IPS DF 6.9 (cell line): ENCODE measurements at regions not wholly inside any gene's neighbourhood (a gene's known extent, or its start where the extent isn't known, plus 50 kb on each side); places are given as distances from the start of the nearest gene placed in this dataset.

Source experiments
- DNase-seq: peaks from one replicate; pipeline ENCODE4 v3.0.0-alpha.2; 2013; ENCODE audit warnings: low read depth, low spot score
- H3K27ac ChIP-seq: one replicate; pipeline ENCODE4 v1.5.1; 2013; ENCODE audit warnings: low read length, control low read depth
- H3K27me3 ChIP-seq: 2 replicates; pipeline ENCODE4 v1.6.1; 2013; ENCODE audit warnings: mild to moderate bottlenecking, low read length; ENCODE audit not compliant: control insufficient read depth, insufficient read depth
- H3K36me3 ChIP-seq: 2 replicates; pipeline ENCODE4 v1.6.1; 2013; ENCODE audit warnings: low read length; ENCODE audit not compliant: control insufficient read depth, insufficient read depth
- H3K4me1 ChIP-seq: 2 replicates; pipeline ENCODE4 v1.6.1; 2013; ENCODE audit warnings: low read length; ENCODE audit not compliant: control insufficient read depth, insufficient read depth
- H3K4me3 ChIP-seq: 2 replicates; pipeline ENCODE4 v1.5.1; 2013; ENCODE audit warnings: mild to moderate bottlenecking, low read length
- H3K9me3 ChIP-seq: 2 replicates; pipeline ENCODE4 v1.6.1; 2013; ENCODE audit warnings: low read length, inconsistent platforms; ENCODE audit not compliant: control insufficient read depth, insufficient read depth
- WGBS: extraction: QIAGEN DNeasy Blood & Tissue Kit; methylation state at CpG from one replicate; pipeline ENCODE4 v1.1.7; 2013; ENCODE audit warnings: mixed read lengths, missing lambda C conversion rate; ENCODE audit not compliant: insufficient read length, insufficient coverage; 5-methylcytosine and 5-hydroxymethylcytosine counted together

DNA sequence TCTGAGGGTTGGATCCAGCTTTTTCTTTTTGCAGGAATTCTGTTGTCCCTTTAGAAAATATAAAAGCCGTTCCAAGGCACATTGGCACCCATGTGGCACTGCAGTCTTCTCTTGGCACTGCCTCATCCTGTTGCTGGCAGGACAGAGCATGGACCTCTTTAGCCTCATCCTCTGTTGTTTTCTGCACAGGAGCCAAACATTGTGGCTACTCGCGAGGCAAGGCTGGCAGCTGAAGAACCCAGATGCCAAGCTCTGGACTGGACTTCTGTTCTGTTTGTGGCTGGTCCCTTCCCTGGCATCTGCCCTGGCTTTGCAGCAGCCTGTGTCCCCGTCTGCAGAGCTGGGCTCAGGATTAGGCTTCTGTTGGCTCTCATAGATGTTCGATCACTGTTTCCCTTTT lies 224.7 kb upstream of the TBC1D5 start:
- Histone ChIP-seq H3K4me1 (no peaks in the 10 kb centered on the region; the same call in 1 of the 2 replicates), H3K27ac (no peak overlapping the region), H3K9me3 (no peaks in the 10 kb centered on the region), H3K4me3 (no peak overlapping the region), H3K36me3 (no peaks in the 10 kb centered on the region), H3K27me3 (no peaks in the 10 kb centered on the region)
- no peak for DNase-seq
- no CpG with 5 or more reads among the region's 5 CpGs for WGBS

DNA sequence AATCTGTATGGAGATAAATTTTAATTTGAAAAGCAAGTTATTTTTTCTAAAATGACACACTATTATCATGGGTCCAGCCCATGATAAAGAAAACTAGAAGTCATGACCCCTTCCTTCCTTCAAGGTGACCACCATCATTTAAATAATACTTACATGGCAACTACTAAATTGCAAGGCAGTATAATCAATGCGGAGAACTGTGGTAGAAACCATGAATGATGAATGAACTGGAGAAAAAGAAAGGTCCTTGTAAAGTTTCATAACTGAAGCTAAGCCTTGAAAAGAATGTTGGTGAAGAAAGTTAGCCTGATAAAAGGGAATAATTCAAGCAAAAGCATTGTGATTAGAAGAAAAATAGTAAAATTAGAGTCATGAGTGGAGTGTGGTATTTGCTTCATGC lies 222.9 kb upstream of the TBC1D5 start:
- H3K4me3 ChIP-seq = no peak overlapping the region
- H3K27me3 ChIP-seq = no peaks in the 10 kb centered on the region
- H3K9me3 ChIP-seq = no peaks in the 10 kb centered on the region
- H3K4me1 ChIP-seq = no peaks in the 10 kb centered on the region; the same call in 1 of the 2 replicates
- no CpG with 5 or more reads among the region's 1 CpG for WGBS
- DNase-seq = no peak
- H3K36me3 ChIP-seq = no peaks in the 10 kb centered on the region
- H3K27ac ChIP-seq = no peak overlapping the region

DNA sequence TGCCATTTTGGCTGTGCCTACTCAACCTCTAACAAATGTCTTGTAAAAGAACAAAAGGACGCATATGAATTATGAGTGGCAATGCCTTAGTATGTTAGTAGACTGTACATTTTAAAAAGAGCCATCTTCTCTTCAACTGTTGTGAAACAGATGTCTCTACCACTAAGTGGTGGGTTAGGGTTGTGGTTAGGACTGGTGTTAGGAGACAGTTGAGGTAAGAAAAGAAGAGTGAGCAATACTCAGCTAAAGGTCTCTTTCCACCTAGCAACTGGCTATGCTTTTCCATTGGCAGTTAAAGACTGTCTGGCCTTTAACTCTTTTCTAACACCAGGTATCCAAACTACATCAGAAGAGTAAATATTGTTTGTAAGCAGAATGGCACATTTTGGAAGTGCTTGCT lies 221.7 kb upstream of the TBC1D5 start:
- Histone ChIP-seq H3K27ac (no peak overlapping the region), H3K36me3 (no peaks in the 10 kb centered on the region), H3K9me3 (no peaks in the 10 kb centered on the region), H3K27me3 (no peaks in the 10 kb centered on the region), H3K4me3 (no peak overlapping the region), H3K4me1 (no peaks in the 10 kb centered on the region; the same call in 1 of the 2 replicates)
- DNase-seq = no peak
- WGBS = no CpG with 5 or more reads among the region's 1 CpG

DNA sequence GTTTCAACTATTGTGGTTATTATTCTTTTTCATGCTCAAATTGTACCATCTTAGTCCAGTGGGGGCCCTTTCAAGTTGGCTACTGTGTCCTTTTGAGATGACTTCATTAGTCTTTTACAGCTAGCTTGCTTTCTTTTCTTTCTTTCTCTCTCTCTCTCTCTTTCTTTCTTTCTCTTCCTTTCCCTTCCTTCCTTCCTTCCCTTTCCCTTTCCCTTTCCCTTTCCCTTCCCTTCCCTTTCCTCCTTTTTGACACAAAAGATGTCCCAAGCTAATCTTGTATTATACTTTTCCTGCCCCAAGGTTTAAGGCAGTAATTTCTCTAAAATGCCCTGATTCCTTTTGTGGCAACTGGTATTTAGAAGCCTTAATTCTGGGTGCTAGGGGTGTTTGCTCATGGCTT lies 213.0 kb upstream of the TBC1D5 start:
- no peaks in the 10 kb centered on the region for H3K9me3 ChIP-seq
- H3K4me1 ChIP-seq = no peaks in the 10 kb centered on the region
- H3K36me3 ChIP-seq = no peaks in the 10 kb centered on the region
- DNase-seq = no peak
- H3K27ac ChIP-seq = no peak overlapping the region
- H3K27me3 ChIP-seq = no peaks in the 10 kb centered on the region
- no peak overlapping the region for H3K4me3 ChIP-seq

DNA sequence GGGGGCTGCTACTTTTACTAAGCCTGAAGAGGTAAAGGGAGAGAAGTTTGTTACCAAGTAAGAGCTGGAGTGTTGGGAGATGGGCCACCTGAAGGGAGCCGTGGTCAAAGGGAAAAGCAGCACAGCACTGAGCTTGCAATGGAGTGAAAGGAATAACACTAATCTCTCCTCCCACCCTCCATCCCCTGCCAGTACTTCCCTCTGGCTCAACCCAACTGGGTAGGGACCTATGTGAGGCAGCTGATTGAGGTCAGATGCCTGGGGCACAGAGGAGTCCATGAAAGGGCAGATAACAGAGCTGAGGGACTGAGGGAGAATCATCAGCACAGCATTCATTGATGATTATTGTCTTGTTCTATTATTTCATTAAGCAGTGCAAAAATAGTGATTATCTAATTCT lies 212.4 kb upstream of the TBC1D5 start:
- WGBS = no CpG with 5 or more reads among the region's 1 CpG
- Histone ChIP-seq H3K9me3 (no peaks in the 10 kb centered on the region), H3K4me1 (no peaks in the 10 kb centered on the region), H3K4me3 (no peak overlapping the region), H3K36me3 (no peaks in the 10 kb centered on the region), H3K27me3 (no peaks in the 10 kb centered on the region), H3K27ac (no peak overlapping the region)
- DNase-seq = no peak

DNA sequence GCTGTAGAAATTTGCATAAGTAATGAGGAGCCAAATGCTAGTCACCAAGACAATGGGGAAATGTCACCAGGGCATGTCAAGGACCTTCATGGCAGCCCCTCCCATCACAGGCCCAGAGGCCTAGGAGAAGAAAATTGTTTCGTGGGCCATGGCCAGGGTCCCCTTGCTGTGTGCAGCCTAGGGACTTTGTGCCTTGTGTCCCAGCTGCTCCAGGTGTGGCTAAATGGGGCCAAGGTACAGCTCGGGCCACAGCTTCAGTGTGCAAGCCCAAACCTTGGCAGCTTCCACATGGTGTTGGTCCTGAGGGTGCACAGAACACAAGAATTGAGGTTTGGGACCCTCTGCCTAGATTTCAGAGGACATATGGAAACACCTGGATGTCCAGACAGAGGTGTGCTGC lies 208.8 kb upstream of the TBC1D5 start:
- H3K9me3 ChIP-seq = no peaks in the 10 kb centered on the region
- no peak overlapping the region for H3K4me3 ChIP-seq
- WGBS = no CpG with 5 or more reads among the region's 2 CpGs

DNA sequence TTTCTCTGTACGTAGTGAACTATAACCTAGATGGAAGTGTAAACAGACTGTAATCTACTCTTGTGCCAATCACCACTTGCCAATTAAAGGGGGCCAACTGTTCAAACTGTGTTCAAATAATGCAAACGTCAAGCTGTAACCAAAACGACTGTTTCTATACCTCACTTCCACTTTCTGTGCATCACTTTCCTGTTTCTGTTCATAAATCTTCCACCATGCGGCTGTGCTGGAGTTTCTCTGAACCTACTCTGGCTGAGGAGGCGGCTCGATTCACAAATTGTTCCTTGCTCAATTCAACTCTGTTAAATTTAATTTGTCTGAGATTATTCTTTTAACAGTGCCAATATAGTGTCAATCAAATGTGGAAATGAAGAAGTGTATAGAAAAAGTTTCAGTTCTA lies 206.7 kb upstream of the TBC1D5 start:
- Histone ChIP-seq H3K9me3 (no peaks in the 10 kb centered on the region), H3K36me3 (no peaks in the 10 kb centered on the region), H3K4me1 (no peaks in the 10 kb centered on the region), H3K27me3 (no peaks in the 10 kb centered on the region), H3K27ac (no peak overlapping the region), H3K4me3 (no peak overlapping the region)
- no peak for DNase-seq
- no CpG with 5 or more reads among the region's 6 CpGs for WGBS

More for the DNA sequence above, 208.8 kb upstream of the TBC1D5 start:
- no peak for DNase-seq
- Histone ChIP-seq H3K36me3 (no peaks in the 10 kb centered on the region), H3K27me3 (no peaks in the 10 kb centered on the region), H3K27ac (no peak overlapping the region), H3K4me1 (no peaks in the 10 kb centered on the region)

DNA sequence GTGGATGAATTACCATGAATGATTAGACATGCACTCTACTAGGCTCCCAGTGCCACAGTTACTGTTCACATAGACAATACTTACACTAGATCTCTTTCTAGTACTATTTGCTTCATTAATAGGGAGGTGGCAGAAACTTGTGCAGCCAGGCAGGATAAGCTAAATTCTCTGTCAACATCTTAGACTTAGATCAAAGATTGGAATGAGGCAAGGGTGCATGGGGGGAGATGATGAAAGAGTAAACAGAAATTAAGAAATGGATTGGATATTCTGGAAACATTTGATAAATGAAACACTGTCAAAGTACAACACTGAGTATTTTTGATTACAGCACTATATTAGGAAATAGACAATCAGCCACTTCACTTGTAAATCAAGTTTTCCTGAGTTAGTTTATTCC lies 205.4 kb upstream of the TBC1D5 start:
- no peaks in the 10 kb centered on the region for H3K27me3 ChIP-seq
- H3K4me3 ChIP-seq = no peak overlapping the region
- H3K27ac ChIP-seq = no peak overlapping the region
- DNase-seq = no peak
- H3K4me1 ChIP-seq = no peaks in the 10 kb centered on the region
- no peaks in the 10 kb centered on the region for H3K9me3 ChIP-seq
- no peaks in the 10 kb centered on the region for H3K36me3 ChIP-seq

DNA sequence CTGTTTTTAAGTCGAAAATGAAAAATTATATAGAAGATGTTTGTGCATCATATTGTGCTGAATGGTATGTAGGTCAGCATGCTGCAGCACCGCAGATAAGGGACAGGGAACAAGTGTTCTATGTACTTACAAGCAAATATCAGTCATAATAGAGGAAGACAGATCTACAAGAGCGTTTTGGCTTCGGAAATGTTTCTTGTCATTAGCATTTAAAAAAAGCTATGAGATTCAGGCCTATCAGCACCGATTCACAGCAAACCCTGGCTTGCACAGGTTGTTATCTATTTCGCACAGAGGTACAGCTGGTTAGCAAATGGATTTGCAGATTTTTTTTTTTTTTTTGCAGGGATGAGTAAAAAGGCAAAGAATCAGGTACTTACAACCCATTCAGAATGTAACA lies 204.2 kb upstream of the TBC1D5 start:
- H3K4me1 ChIP-seq = no peaks in the 10 kb centered on the region
- no peaks in the 10 kb centered on the region for H3K27me3 ChIP-seq
- H3K4me3 ChIP-seq = no peak overlapping the region
- no CpG with 5 or more reads among the region's 6 CpGs for WGBS
- H3K9me3 ChIP-seq = no peaks in the 10 kb centered on the region
- no peaks in the 10 kb centered on the region for H3K36me3 ChIP-seq
- no peak overlapping the region for H3K27ac ChIP-seq
- DNase-seq = no peak

DNA sequence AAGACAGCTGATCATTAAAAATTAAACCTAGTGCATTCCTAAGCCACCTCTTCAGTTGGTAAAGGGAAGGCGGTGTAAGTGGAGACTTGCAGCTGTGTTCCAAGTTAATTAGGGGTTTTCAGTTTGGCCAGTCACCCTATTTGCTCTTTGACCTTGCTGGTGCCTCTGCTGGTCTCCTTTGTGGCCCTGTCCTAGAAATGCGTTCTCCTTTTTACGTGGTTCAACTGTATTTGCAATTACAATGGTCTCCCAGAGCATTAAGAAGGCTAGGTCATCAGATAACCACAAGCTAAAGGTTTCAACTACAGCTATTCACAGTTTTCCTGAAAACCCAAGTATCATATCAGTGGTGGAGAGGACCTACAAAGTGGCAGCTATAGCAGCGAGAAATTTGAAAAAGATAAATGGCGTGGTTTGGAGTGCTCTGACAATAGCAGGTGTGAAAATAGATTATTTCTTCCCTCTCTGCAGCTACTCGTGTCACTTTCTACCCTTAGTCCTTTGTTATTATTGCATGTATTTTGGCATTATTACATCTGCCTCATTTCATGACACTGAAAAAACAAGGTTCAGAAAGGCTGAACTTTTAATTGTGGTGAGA lies 203.5 kb upstream of the TBC1D5 start:
- no peak for DNase-seq
- H3K4me3 ChIP-seq = no peak overlapping the region
- no peaks in the 10 kb centered on the region for H3K36me3 ChIP-seq
- no peaks in the 10 kb centered on the region for H3K27me3 ChIP-seq
- no peaks in the 10 kb centered on the region for H3K9me3 ChIP-seq
- WGBS = no CpG with 5 or more reads among the region's 6 CpGs
- H3K4me1 ChIP-seq = no peaks in the 10 kb centered on the region
- H3K27ac ChIP-seq = no peak overlapping the region

DNA sequence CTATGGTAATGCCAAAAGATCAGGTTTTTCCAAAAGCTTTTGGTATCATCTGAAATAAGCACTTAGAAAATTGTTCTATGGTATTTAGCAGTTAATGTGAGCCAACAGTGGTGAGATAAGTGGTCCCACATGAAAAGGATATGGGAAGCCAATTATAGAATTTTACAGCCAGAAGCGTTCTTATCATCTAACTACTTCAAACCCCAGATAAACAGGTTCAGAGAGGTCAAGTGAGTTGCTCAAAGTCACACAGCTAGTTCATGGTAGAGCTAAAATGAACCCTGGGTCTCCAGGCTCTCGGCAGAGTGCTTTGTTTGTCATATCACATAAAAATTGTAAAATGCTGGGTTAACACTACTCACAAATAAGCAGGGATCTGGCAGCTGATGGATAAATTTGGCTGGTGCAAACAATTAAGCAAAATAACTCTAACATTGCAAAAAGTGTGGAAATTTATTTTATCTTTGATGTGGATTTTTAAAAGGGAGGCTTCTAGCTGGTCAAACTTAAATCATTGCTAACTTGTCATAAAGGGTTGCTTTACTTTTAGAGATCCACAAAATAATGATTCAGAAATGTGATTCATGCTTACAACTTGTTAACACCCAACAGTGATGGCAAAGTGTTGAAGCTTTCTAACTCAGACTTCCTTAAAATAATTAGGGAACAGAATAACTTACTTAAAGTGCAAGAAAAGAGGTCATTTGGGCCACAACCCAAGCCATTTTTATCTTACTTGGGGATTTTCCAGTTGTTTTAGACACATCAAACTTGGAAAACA lies 202.8 kb upstream of the TBC1D5 start:
- Histone ChIP-seq H3K36me3 (no peaks in the 10 kb centered on the region), H3K9me3 (no peaks in the 10 kb centered on the region), H3K4me1 (no peaks in the 10 kb centered on the region), H3K27ac (no peak overlapping the region), H3K27me3 (no peaks in the 10 kb centered on the region), H3K4me3 (no peak overlapping the region)
- WGBS = no CpG with 5 or more reads among the region's 2 CpGs
- DNase-seq = no peak
